ENCODE measurements at regions not wholly inside any gene's neighbourhood (a gene's known extent, or its start where the extent isn't known, plus 50 kb on each side); places are given as distances from the start of the nearest gene placed in this dataset.

GRCh38 chr1:221621683-221622082 lies 120.2 kb downstream of the DUSP10 start:
- no peaks in the 10 kb centered on the region for H3K79me2 ChIP-seq
- no peak overlapping the region for H3K4me2 ChIP-seq (ENCODE audit: low read length)
- no peak overlapping the region for H3K4me3 ChIP-seq (ENCODE audit: low read depth, low read length)
- no peaks in the 10 kb centered on the region for H3K9me3 ChIP-seq (ENCODE audit: control insufficient read depth, low read length)
- H2AFZ ChIP-seq: no peak overlapping the region
- no peak overlapping the region for H3K9ac ChIP-seq
- H3K27ac ChIP-seq: no peak overlapping the region
- no peaks in the 10 kb centered on the region for H3K27me3 ChIP-seq (ENCODE audit: control insufficient read depth, insufficient read depth, low read length)
- H3K36me3 ChIP-seq (ENCODE audit: control insufficient read depth, insufficient read depth, low read length): no peaks in the 10 kb centered on the region
- no peaks in the 10 kb centered on the region for H3K4me1 ChIP-seq
- no peak for TF ChIP-seq CTCF (IDR thresholded peaks at IDR 0.05)

GRCh38 chr1:221622389-221622788 lies 119.5 kb downstream of the DUSP10 start:
- Histone ChIP-seq H2AFZ (no peak overlapping the region), H3K9me3 (ENCODE audit: control insufficient read depth, low read length) (no peaks in the 10 kb centered on the region), H3K27ac (no peak overlapping the region), H3K36me3 (ENCODE audit: control insufficient read depth, insufficient read depth, low read length) (no peaks in the 10 kb centered on the region), H3K79me2 (no peaks in the 10 kb centered on the region), H3K4me1 (no peaks in the 10 kb centered on the region), H3K9ac (no peak overlapping the region), H3K4me3 (ENCODE audit: low read depth, low read length) (no peak overlapping the region), H3K4me2 (ENCODE audit: low read length) (no peak overlapping the region), H3K27me3 (ENCODE audit: control insufficient read depth, insufficient read depth, low read length) (no peaks in the 10 kb centered on the region)
- no peak for TF ChIP-seq CTCF (IDR thresholded peaks at IDR 0.05)

GRCh38 chr1:221625026-221625425 lies 116.9 kb downstream of the DUSP10 start:
- H3K4me3 ChIP-seq (ENCODE audit: low read depth, low read length): no peak overlapping the region
- H3K79me2 ChIP-seq: no peaks in the 10 kb centered on the region
- no peak overlapping the region for H2AFZ ChIP-seq
- no peaks in the 10 kb centered on the region for H3K27me3 ChIP-seq (ENCODE audit: control insufficient read depth, insufficient read depth, low read length)
- H3K36me3 ChIP-seq (ENCODE audit: control insufficient read depth, insufficient read depth, low read length): no peaks in the 10 kb centered on the region
- H3K9me3 ChIP-seq (ENCODE audit: control insufficient read depth, low read length): no peaks in the 10 kb centered on the region
- H3K9ac ChIP-seq: no peak overlapping the region
- TF ChIP-seq CTCF (IDR thresholded peaks at IDR 0.05): no peak
- H3K4me2 ChIP-seq (ENCODE audit: low read length): no peak overlapping the region
- no peaks in the 10 kb centered on the region for H3K4me1 ChIP-seq
- no peak overlapping the region for H3K27ac ChIP-seq

GRCh38 chr1:221626041-221626440 lies 115.8 kb downstream of the DUSP10 start:
- H3K9ac ChIP-seq: no peak overlapping the region
- H3K4me3 ChIP-seq (ENCODE audit: low read depth, low read length): no peak overlapping the region
- no peaks in the 10 kb centered on the region for H3K9me3 ChIP-seq (ENCODE audit: control insufficient read depth, low read length)
- H2AFZ ChIP-seq: no peak overlapping the region
- no peaks in the 10 kb centered on the region for H3K4me1 ChIP-seq
- no peaks in the 10 kb centered on the region for H3K79me2 ChIP-seq
- H3K4me2 ChIP-seq (ENCODE audit: low read length): no peak overlapping the region
- H3K27me3 ChIP-seq (ENCODE audit: control insufficient read depth, insufficient read depth, low read length): no peaks in the 10 kb centered on the region
- no peak overlapping the region for H3K27ac ChIP-seq
- H3K36me3 ChIP-seq (ENCODE audit: control insufficient read depth, insufficient read depth, low read length): no peaks in the 10 kb centered on the region
- no peak for TF ChIP-seq CTCF (IDR thresholded peaks at IDR 0.05)

- Histone ChIP-seq H3K36me3 (ENCODE audit: control insufficient read depth, insufficient read depth, low read length) (no peaks in the 10 kb centered on the region), H3K4me3 (ENCODE audit: low read depth, low read length) (no peak overlapping the region), H2AFZ (no peak overlapping the region), H3K4me2 (ENCODE audit: low read length) (no peak overlapping the region), H3K27ac (no peak overlapping the region), H3K27me3 (ENCODE audit: control insufficient read depth, insufficient read depth, low read length) (no peaks in the 10 kb centered on the region), H3K4me1 (no peaks in the 10 kb centered on the region), H3K79me2 (no peaks in the 10 kb centered on the region), H3K9me3 (ENCODE audit: control insufficient read depth, low read length) (no peaks in the 10 kb centered on the region), H3K9ac (no peak overlapping the region)
- no peak for TF ChIP-seq CTCF (IDR thresholded peaks at IDR 0.05)
Observed at GRCh38 chr1:221630236-221630635, 111.7 kb downstream of the DUSP10 start.
